OCI-LY7 (cell line): ENCODE measurements at regions not wholly inside any gene's neighbourhood (a gene's known extent, or its start where the extent isn't known, plus 50 kb on each side); places are given as distances from the start of the nearest gene placed in this dataset.

Source experiments
- CTCF ChIP-seq: fragments of 200-600 bp; sonication (generic); conservative IDR thresholded peaks from 2 replicates; pipeline ENCODE4 v1.5.1; 2014; ENCODE audit warnings: mild to moderate bottlenecking, antibody characterized with exemption, low read length, moderate library complexity, mixed read lengths
- EZH2phosphoT487 ChIP-seq: fragments of 200-600 bp; sonication (generic); IDR thresholded peaks from 2 replicates; pipeline ENCODE4 v1.6.1; 2018; ENCODE audit warnings: low read depth, borderline replicate concordance, mild to moderate bottlenecking, mixed run types, antibody characterized with exemption, low read length, moderate library complexity, mixed read lengths

- no peak for TF ChIP-seq CTCF
- no peak for TF ChIP-seq EZH2phosphoT487
Observed at GRCh38 chr20:47870475-47870874, 85.2 kb upstream of the SULF2 start.
